Ovary (tissue), 7 donors: ENCODE measurements at regions not wholly inside any gene's neighbourhood (a gene's known extent, or its start where the extent isn't known, plus 50 kb on each side); places are given as distances from the start of the nearest gene placed in this dataset.

Experiments used
- DNase-seq, 5 donors: peaks; one replicate each; pipeline ENCODE4 v3.0.0-alpha.2; 2019 to 2020
- H3K27ac ChIP-seq, 2 donors: fragments of 200-600 bp; one replicate each; pipeline versions ENCODE4 v1.5.1 to v1.8.0; 2019 to 2022
- H3K27me3 ChIP-seq: fragments of 200-600 bp; one replicate; pipeline ENCODE4 v1.8.0; 2022
- H3K36me3 ChIP-seq: fragments of 200-600 bp; sonication (generic); one replicate; pipeline ENCODE4 v1.5.1; 2019
- H3K4me1 ChIP-seq: one replicate; pipeline ENCODE4 v1.8.1; 2013; ENCODE audit warnings: mild to moderate bottlenecking, moderate library complexity; ENCODE audit not compliant: insufficient read depth
- H3K4me3 ChIP-seq: fragments of 200-600 bp; sonication (generic); one replicate; pipeline ENCODE4 v1.5.1; 2017
- H3K9me3 ChIP-seq, 2 donors: fragments of 200-600 bp in 1 of 2; sonication (generic) in 1 of 2; one replicate each; pipeline versions ENCODE4 v1.5.1 to v1.8.1; 2013 to 2019; ENCODE audit warnings: mild to moderate bottlenecking in 1 of 2, moderate library complexity in 1 of 2
- CTCF ChIP-seq, 3 donors: fragments of 450-650 bp in 2 of 3; fragments of 200-600 bp in 1 of 3; IDR thresholded peaks; one replicate each; pipeline versions ENCODE4 v1.5.1 to v1.8.0; 2016 to 2022; ENCODE audit warnings: antibody characterized with exemption in 3 of 3, mild to moderate bottlenecking in 1 of 3
- EP300 ChIP-seq: sonication (generic); formaldehyde crosslinking; IDR thresholded peaks from one replicate; pipeline ENCODE4 v1.6.1; 2017; ENCODE audit warnings: antibody characterized with exemption
- POLR2A ChIP-seq: fragments of 450-650 bp; IDR thresholded peaks from one replicate; pipeline ENCODE4 v1.6.1; 2017; ENCODE audit warnings: antibody characterized with exemption, mild to moderate bottlenecking, moderate library complexity
- WGBS, 3 donors: extraction: QIAGEN DNeasy Blood & Tissue Kit in 1 of 3; methylation state at CpG; one replicate each; pipeline versions ENCODE4 v1.1.5 to v1.1.7; 2013 to 2017; 5-methylcytosine and 5-hydroxymethylcytosine counted together
- intact Hi-C, 4 donors: fragments of 100-400 bp; cut with DNase I; formaldehyde crosslinking; loops; one replicate each; pipeline versions ENCODE4 v1.11.0 to v1.15.1; 2022 to 2023
- donor health status: DM: no; HTN: no; CAD: no; lungs with moderate emphysema.
- donor health status: DM: no; HTN: no; CAD: no.
- donor health status: Bipolar disorder and iron deficiency.
- donor health status: DM: no; HTN: no; CAD: no.
- donor health status: DM: yes; HTN: yes; CAD: no.

GRCh38 chr14:43232261-43232660 is 1274.8 kb downstream of the FSCB start:
- no peaks in the 10 kb centered on the region for H3K9me3 ChIP-seq
- H3K27me3 ChIP-seq: no peaks in the 10 kb centered on the region
- TF ChIP-seq CTCF (IDR thresholded peaks at IDR 0.05): no peak
- no peak for TF ChIP-seq EP300
- no peak for TF ChIP-seq POLR2A
- no peak for DNase-seq
- no peak overlapping the region for H3K27ac ChIP-seq
- H3K4me3 ChIP-seq: no peak overlapping the region
- no peaks in the 10 kb centered on the region for H3K36me3 ChIP-seq
- 73 to 76% (median 76%) methylated on average over 2 of the region's 2 CpGs for WGBS, 3 donors
- H3K4me1 ChIP-seq: no peaks in the 10 kb centered on the region
- intact Hi-C loops: no loop called here

- DNase-seq: no peak
- H3K4me1 ChIP-seq: no peaks in the 10 kb centered on the region
- TF ChIP-seq POLR2A: no peak
- no peak for TF ChIP-seq CTCF (IDR thresholded peaks at IDR 0.05)
- no peak for TF ChIP-seq EP300
- no peak overlapping the region for H3K4me3 ChIP-seq
- H3K27me3 ChIP-seq: peaks cover 5% of the 10 kb centered on the region
- 78 to 90% (median 83%) methylated on average over 2 of the region's 2 CpGs for WGBS, 3 donors
- no peak overlapping the region for H3K27ac ChIP-seq
- H3K36me3 ChIP-seq: no peaks in the 10 kb centered on the region
- intact Hi-C loops: no loop called here
- H3K9me3 ChIP-seq: peaks cover 0 to 4% of the 10 kb centered on the region in 2 donors
Measured at GRCh38 chr14:43215524-43215923, 1291.6 kb downstream of the FSCB start.

GRCh38 chr14:43207189-43207588 is 1299.9 kb downstream of the FSCB start:
- Histone ChIP-seq H3K4me3 (no peak overlapping the region), H3K27ac (no peak overlapping the region), H3K4me1 (no peaks in the 10 kb centered on the region), H3K9me3 (no peaks in the 10 kb centered on the region), H3K36me3 (no peaks in the 10 kb centered on the region), H3K27me3 (no peaks in the 10 kb centered on the region)
- 84 to 91% (median 90%) methylated on average over 2 of the region's 2 CpGs for WGBS, 3 donors
- intact Hi-C loops: no loop called here
- TF ChIP-seq EP300 (no peak), POLR2A (no peak), CTCF (IDR thresholded peaks at IDR 0.05) (no peak)
- DNase-seq: no peak

- H3K9me3 ChIP-seq: no peaks in the 10 kb centered on the region
Measured at GRCh38 chr14:43204816-43205215, 1302.3 kb downstream of the FSCB start.

More at GRCh38 chr14:43204816-43205215, 1302.3 kb downstream of the FSCB start:
- H3K4me3 ChIP-seq: no peak overlapping the region
- H3K4me1 ChIP-seq: no peaks in the 10 kb centered on the region
- intact Hi-C loops: no loop called here
- H3K27ac ChIP-seq: no peak overlapping the region
- no peak for DNase-seq
- WGBS, 3 donors: 63 to 64% (median 64%) methylated on average over 2 of the region's 2 CpGs
- no peaks in the 10 kb centered on the region for H3K27me3 ChIP-seq
- no peaks in the 10 kb centered on the region for H3K36me3 ChIP-seq
- TF ChIP-seq CTCF (IDR thresholded peaks at IDR 0.05) (no peak), EP300 (no peak), POLR2A (no peak)
